ENCODE measurements at regions not wholly inside any gene's neighbourhood (a gene's known extent, or its start where the extent isn't known, plus 50 kb on each side); places are given as distances from the start of the nearest gene placed in this dataset.
A peak's percentile ranks its signal among the peaks of the same experiment; 100 is the strongest.

DNA sequence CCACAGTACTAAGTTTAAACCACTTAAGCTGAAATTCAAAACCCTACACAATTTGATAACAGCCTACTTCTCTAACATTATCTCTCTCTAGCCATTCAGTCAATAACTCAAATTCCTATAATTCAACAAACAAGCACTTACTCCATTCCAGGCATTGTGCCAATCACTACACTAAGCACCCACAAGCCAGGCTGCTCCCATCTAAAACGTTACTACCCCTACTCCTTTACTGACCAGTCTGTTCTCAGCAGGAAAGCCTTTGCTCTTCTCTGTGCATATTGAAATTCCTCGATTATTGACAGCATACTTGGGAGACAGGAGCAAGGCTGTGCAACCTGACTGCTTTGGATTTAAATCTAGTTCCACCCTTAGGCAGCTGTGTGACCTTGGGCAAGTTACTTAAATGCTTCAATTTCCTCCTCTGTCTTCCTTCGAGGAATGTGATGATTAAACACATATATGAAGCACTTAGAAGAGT is 177.2 kb upstream of the THBS1 start:
- TF ChIP-seq, protein P1, sequence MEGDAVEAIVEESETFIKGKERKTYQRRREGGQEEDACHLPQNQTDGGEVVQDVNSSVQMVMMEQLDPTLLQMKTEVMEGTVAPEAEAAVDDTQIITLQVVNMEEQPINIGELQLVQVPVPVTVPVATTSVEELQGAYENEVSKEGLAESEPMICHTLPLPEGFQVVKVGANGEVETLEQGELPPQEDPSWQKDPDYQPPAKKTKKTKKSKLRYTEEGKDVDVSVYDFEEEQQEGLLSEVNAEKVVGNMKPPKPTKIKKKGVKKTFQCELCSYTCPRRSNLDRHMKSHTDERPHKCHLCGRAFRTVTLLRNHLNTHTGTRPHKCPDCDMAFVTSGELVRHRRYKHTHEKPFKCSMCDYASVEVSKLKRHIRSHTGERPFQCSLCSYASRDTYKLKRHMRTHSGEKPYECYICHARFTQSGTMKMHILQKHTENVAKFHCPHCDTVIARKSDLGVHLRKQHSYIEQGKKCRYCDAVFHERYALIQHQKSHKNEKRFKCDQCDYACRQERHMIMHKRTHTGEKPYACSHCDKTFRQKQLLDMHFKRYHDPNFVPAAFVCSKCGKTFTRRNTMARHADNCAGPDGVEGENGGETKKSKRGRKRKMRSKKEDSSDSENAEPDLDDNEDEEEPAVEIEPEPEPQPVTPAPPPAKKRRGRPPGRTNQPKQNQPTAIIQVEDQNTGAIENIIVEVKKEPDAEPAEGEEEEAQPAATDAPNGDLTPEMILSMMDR (IDR thresholded peaks at IDR 0.05 in 8 of 11, conservative IDR thresholded peaks at IDR 0.05 in 3 of 11), result no peak
- TF ChIP-seq POLR2AphosphoS5 (IDR thresholded peaks at IDR 0.05) (no peak), POLR2A (IDR thresholded peaks at IDR 0.05) (no peak)
- Histone ChIP-seq H3K36me3 (no peaks in the 10 kb centered on the region), H3K9me3 (no peaks in the 10 kb centered on the region), H3K27me3 (replicated peaks in 1 of 7) (no peaks in the 10 kb centered on the region), H3K4me1 (peaks cover 0 to 5% (median 0%) of the 10 kb centered on the region in 6 donors), H3K27ac (no peak overlapping the region), H3K4me3 (no peak overlapping the region)
- whole genome bisulfite sequencing, 5 donors, result 35 to 59% (median 50%) methylated on average over 3 of the region's 3 CpGs
- intact Hi-C loops (cut with DNase I; ENCODE audit: low total_unique reads), result no loop called here
- no peak for DNase-seq

DNA sequence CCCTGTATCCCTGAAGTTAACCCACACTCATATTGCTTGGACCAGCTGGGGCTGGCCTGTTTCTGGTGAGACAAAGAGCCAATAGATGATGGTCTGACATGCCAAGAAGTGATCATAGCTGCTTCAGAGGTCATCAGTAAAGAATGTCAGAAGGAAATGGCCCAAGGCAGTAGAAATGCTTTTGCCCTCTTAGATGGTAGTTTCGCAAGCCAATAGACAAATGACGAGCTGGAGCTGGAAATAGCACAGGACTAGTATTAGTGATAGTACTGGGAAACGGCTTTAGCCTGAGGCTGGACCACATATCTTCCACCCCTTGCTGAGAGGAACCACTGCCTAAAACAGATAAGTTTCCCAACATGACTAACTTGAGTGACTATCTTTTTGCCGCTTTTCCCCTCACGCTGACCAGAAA is 176.1 kb upstream of the THBS1 start:
- 71 to 86% (median 74%) methylated on average over 5 of the region's 5 CpGs for WGBS, 5 donors
- TF ChIP-seq POLR2A (IDR thresholded peaks at IDR 0.05) (no peak), POLR2AphosphoS5 (IDR thresholded peaks at IDR 0.05) (peak in 1 of 3 donors; percentile 46)
- TF ChIP-seq, protein P1 (IDR thresholded peaks at IDR 0.05 in 8 of 11, conservative IDR thresholded peaks at IDR 0.05 in 3 of 11), result no peak

DNA sequence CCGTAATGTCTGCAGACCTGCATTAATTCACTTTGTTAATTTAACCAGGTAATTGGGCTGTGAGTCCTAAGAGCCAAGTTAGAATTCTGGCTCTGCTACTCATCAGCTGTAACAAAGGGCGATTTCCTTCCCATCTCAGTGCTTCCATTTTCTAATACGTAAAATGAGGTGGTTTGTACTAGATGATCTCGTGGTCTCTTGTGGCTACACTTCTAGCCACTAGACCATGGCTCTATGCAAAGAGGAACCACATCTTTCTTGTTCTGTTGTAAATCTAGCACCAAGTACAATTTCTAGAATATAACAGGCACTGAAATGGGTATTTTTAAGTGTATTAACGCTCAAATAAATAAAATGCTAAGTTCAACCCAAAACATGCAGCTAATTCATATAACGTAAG is 174.4 kb upstream of the THBS1 start:
- DNase-seq, result no peak
- H3K4me3 ChIP-seq, result no peak overlapping the region
- H3K9me3 ChIP-seq, result no peaks in the 10 kb centered on the region
- peaks cover 0 to 8% (median 0%) of the 10 kb centered on the region in 7 donors for H3K27me3 ChIP-seq (replicated peaks in 1 of 7)
- no peak for TF ChIP-seq POLR2AphosphoS5 (IDR thresholded peaks at IDR 0.05)
- TF ChIP-seq POLR2A (IDR thresholded peaks at IDR 0.05), result no peak
- TF ChIP-seq, protein P1 (IDR thresholded peaks at IDR 0.05 in 8 of 11, conservative IDR thresholded peaks at IDR 0.05 in 3 of 11), result no peak
- intact Hi-C loops (cut with DNase I; ENCODE audit: low total_unique reads), result no loop called here
- H3K27ac ChIP-seq, result no peak overlapping the region
- H3K36me3 ChIP-seq, result no peaks in the 10 kb centered on the region
- H3K4me1 ChIP-seq, result peaks cover 0 to 5% (median 0%) of the 10 kb centered on the region in 6 donors
- WGBS, 5 donors, result 69 to 74% (median 70%) methylated on average over 6 of the region's 6 CpGs

More for the DNA sequence above, 176.1 kb upstream of the THBS1 start:
- Histone ChIP-seq H3K27ac (peak overlapping the region in 3 of 8 donors; percentile 21 to 48 (median 24)), H3K9me3 (no peaks in the 10 kb centered on the region), H3K4me1 (peaks cover 0 to 5% (median 0%) of the 10 kb centered on the region in 6 donors), H3K27me3 (replicated peaks in 1 of 7) (no peaks in the 10 kb centered on the region), H3K4me3 (no peak overlapping the region), H3K36me3 (no peaks in the 10 kb centered on the region)
- no peak for DNase-seq
- intact Hi-C loops (cut with DNase I; ENCODE audit: low total_unique reads), result no loop called here

DNA sequence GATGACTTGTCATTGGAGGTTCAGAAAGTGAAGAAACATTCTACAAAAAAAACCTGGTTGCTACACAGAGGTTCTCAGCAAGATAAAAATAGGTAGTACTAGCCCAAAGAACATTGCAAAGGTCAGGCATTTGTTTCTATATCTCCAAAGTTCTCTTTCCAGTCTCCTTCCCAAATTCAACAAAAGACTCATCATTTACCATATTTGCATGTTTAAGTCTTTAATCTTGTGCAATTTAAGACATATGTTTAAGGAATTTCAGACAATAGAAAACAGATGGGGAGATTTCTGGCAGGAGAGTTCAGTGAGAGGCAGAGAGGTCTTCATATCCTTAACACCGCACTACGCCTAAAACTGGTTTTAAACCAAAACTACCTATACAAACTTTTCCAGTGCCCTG is 173.8 kb upstream of the THBS1 start:
- TF ChIP-seq, protein P1 (IDR thresholded peaks at IDR 0.05 in 8 of 11, conservative IDR thresholded peaks at IDR 0.05 in 3 of 11), result no peak
- no peak for TF ChIP-seq POLR2AphosphoS5 (IDR thresholded peaks at IDR 0.05)
- no peak for TF ChIP-seq POLR2A (IDR thresholded peaks at IDR 0.05)
- intact Hi-C loops (cut with DNase I; ENCODE audit: low total_unique reads), result no loop called here
- Histone ChIP-seq H3K4me3 (no peak overlapping the region), H3K4me1 (peaks cover 0 to 6% (median 1%) of the 10 kb centered on the region in 6 donors), H3K27ac (no peak overlapping the region), H3K27me3 (replicated peaks in 1 of 7) (peaks cover 0 to 8% (median 0%) of the 10 kb centered on the region in 7 donors), H3K9me3 (no peaks in the 10 kb centered on the region), H3K36me3 (no peaks in the 10 kb centered on the region)
- 98 to 100% (median 100%) methylated on average over 2 of the region's 2 CpGs for WGBS, 5 donors
- no peak for DNase-seq

Measured in spleen (tissue), 11 donors.